ENCODE measurements at regions not wholly inside any gene's neighbourhood (a gene's known extent, or its start where the extent isn't known, plus 50 kb on each side); places are given as distances from the start of the nearest gene placed in this dataset.

DNA sequence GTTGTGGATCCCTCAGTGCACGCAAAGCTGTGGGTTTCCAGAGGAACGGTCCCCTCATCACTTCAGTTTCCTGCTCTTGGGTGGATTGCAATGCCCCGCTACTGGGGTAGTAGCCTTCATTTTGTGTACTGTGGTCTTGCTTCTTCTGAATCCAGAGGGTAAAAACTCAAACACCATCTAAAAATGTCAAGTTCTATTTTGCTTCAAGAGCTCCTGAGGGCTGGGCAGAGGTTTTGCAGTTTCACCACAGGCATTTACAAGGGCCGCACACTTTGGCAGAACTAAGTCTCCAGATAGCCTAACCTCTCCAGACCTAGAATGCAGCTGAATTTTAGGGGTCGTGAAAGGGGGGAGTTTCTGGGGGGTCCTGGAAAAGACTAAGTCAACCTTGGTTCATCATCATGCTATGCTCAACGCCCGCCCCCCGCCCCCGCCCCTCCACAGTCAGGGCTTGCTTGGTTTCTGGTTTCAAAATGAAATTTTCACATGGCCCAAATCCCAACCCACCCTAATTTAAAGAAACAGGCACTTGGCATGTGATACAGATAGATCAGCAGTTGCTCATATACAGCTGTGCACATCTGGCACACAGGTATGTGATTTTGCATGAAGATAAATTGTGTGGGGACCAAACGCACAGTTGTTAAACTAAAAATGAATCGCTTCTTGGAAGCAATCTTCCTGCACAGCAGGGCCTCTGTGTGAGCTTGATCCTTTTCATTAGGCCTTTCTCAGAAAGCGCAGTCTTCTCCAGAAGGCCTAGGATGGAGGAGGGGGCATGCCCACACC lies 329.6 kb downstream of the OSR1 start:
- no peak for TF ChIP-seq POLR2A (IDR thresholded peaks at IDR 0.05)
- no peak for TF ChIP-seq CTCF (IDR thresholded peaks at IDR 0.05)

All from heart left ventricle (tissue), 13 donors.